ENCODE measurements at regions not wholly inside any gene's neighbourhood (a gene's known extent, or its start where the extent isn't known, plus 50 kb on each side); places are given as distances from the start of the nearest gene placed in this dataset.

DNA sequence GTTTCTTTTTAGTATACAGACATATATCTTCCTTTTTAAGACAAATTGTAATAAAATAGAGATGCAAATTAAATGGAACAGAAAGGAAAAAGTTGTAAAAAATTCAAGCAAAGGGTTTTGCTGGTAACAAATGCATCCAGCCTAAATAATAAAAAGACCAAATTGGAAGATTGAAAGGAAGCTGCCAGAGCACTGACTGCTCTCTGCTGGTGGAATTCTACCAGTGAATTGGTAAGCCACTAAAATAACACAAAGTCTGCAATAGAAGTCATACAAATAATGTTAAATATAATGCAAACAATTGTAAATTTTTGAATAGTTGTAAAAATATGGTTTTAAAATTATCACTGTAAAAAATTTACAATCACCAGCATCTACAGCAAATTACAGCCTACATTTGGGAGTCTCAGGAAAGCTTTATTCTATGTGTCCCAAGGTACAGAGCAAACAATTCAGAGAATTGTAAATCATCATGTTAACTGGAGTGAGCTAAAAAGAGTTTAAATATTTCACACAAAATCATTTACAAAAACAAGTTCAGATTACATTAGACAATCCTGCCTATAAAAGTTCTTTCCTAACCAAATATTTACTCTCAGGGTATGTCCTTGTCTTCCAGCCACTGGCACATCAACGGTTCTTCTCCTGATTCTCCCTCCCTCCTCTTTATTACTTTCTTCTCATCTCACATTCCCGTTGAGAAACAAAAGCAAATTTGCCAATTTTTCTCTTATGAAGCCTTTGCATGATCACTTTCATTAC is 1322.5 kb downstream of the PCDH7 start:
- H3K4me1 ChIP-seq (ENCODE audit: control insufficient read depth, insufficient read depth, low read length) = no peaks in the 10 kb centered on the region
- H3K27me3 ChIP-seq (ENCODE audit: control insufficient read depth, insufficient read depth, low read length) = no peaks in the 10 kb centered on the region
- H3K4me3 ChIP-seq (ENCODE audit: low read length) = no peak overlapping the region
- no peaks in the 10 kb centered on the region for H3K36me3 ChIP-seq (ENCODE audit: insufficient read depth, low read length)
- H3K4me2 ChIP-seq (ENCODE audit: low read length) = no peak overlapping the region
- H3K9me3 ChIP-seq (replicated peaks; ENCODE audit: low read length) = no peaks in the 10 kb centered on the region
- no peak overlapping the region for H3K9ac ChIP-seq (ENCODE audit: low read depth, low read length)

DNA sequence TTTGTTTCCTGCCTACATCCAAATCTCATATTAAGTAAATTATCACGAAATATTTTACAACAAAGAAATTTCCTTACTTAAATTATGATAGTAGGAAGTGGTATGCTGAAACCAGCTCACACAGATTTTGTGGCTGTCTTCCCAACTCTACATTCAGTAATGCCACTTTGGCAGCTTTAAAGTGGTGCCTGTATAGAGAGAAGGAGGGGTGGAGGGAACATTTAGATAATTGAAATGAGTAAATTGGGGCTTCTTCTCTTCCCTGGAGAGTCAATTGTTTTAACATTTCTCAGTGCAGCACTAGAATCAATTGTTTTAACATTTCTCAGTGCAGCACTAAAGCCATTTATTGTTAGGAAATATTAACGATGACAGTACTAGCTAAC is 1323.1 kb downstream of the PCDH7 start:
- Histone ChIP-seq H3K4me3 (ENCODE audit: low read length) (no peak overlapping the region), H3K27me3 (ENCODE audit: control insufficient read depth, insufficient read depth, low read length) (no peaks in the 10 kb centered on the region), H3K36me3 (ENCODE audit: insufficient read depth, low read length) (no peaks in the 10 kb centered on the region), H3K9me3 (replicated peaks; ENCODE audit: low read length) (no peaks in the 10 kb centered on the region), H3K9ac (ENCODE audit: low read depth, low read length) (no peak overlapping the region), H3K4me2 (ENCODE audit: low read length) (no peak overlapping the region), H3K4me1 (ENCODE audit: control insufficient read depth, insufficient read depth, low read length) (no peaks in the 10 kb centered on the region)

DNA sequence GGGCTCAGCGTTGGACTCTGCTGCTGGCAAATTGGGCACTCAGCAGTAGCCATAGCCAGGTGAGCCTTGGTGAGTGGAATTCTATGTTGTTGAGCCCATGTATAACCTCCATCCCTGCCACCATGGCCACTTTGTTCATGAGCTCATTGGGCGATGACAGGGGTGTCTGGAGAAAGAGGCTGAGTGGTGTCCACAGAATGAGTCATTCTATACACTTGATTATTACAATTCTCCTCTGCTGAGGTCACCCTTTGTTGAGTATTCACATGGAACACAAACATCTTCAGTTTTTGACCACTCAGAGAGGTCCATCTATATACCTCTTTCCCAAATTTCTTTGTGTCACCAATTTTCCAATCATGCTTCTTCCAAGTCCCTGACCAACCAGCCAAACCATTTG is 1341.7 kb downstream of the PCDH7 start:
- Histone ChIP-seq H3K4me1 (ENCODE audit: control insufficient read depth, insufficient read depth, low read length) (no peaks in the 10 kb centered on the region), H3K9me3 (replicated peaks; ENCODE audit: low read length) (no peaks in the 10 kb centered on the region), H3K27me3 (ENCODE audit: control insufficient read depth, insufficient read depth, low read length) (no peaks in the 10 kb centered on the region), H3K4me3 (ENCODE audit: low read length) (no peak overlapping the region), H3K4me2 (ENCODE audit: low read length) (no peak overlapping the region), H3K9ac (ENCODE audit: low read depth, low read length) (no peak overlapping the region), H3K36me3 (ENCODE audit: insufficient read depth, low read length) (no peaks in the 10 kb centered on the region)

- Histone ChIP-seq H3K27me3 (ENCODE audit: control insufficient read depth, insufficient read depth, low read length) (no peaks in the 10 kb centered on the region), H3K4me1 (ENCODE audit: control insufficient read depth, insufficient read depth, low read length) (no peaks in the 10 kb centered on the region), H3K9ac (ENCODE audit: low read depth, low read length) (no peak overlapping the region), H3K4me2 (ENCODE audit: low read length) (no peak overlapping the region), H3K4me3 (ENCODE audit: low read length) (no peak overlapping the region), H3K36me3 (ENCODE audit: insufficient read depth, low read length) (no peaks in the 10 kb centered on the region), H3K9me3 (replicated peaks; ENCODE audit: low read length) (no peaks in the 10 kb centered on the region)
These were observed 1353.4 kb downstream of the PCDH7 start for GRCh38 chr4:32073542-32073941.

- Histone ChIP-seq H3K4me3 (ENCODE audit: low read length) (no peak overlapping the region), H3K36me3 (ENCODE audit: insufficient read depth, low read length) (no peaks in the 10 kb centered on the region), H3K9ac (ENCODE audit: low read depth, low read length) (no peak overlapping the region), H3K27me3 (ENCODE audit: control insufficient read depth, insufficient read depth, low read length) (no peaks in the 10 kb centered on the region), H3K4me1 (ENCODE audit: control insufficient read depth, insufficient read depth, low read length) (no peaks in the 10 kb centered on the region), H3K9me3 (replicated peaks; ENCODE audit: low read length) (no peaks in the 10 kb centered on the region), H3K4me2 (ENCODE audit: low read length) (no peak overlapping the region)
These were observed 1367.0 kb downstream of the PCDH7 start for GRCh38 chr4:32087211-32087610.

DNA sequence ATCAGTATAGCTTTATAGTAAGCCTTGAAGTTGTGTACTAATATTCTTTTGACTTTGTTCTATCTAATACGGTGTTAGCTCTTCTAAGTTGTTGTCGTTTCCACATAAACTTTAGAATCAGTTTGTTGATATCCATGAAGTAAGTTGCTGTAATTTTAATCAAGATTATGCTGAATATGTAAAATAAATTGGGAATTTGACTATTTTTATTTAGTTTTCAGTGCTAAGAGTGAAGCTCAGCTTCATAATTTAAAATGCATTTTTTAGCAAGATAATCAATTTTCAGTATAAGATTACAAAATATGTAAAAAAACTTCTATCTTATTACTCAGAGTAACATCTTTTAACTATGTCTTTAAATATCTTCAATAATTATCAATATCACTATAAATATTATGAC is 1374.8 kb downstream of the PCDH7 start:
- H3K27me3 ChIP-seq (ENCODE audit: control insufficient read depth, insufficient read depth, low read length) = no peaks in the 10 kb centered on the region
- no peak overlapping the region for H3K9ac ChIP-seq (ENCODE audit: low read depth, low read length)
- H3K9me3 ChIP-seq (replicated peaks; ENCODE audit: low read length) = no peaks in the 10 kb centered on the region
- no peaks in the 10 kb centered on the region for H3K4me1 ChIP-seq (ENCODE audit: control insufficient read depth, insufficient read depth, low read length)
- no peak overlapping the region for H3K4me2 ChIP-seq (ENCODE audit: low read length)
- H3K36me3 ChIP-seq (ENCODE audit: insufficient read depth, low read length) = no peaks in the 10 kb centered on the region
- no peak overlapping the region for H3K4me3 ChIP-seq (ENCODE audit: low read length)

GRCh38 chr4:32102896-32103295 is 1382.7 kb downstream of the PCDH7 start:
- H3K9ac ChIP-seq (ENCODE audit: low read depth, low read length) = no peak overlapping the region
- no peaks in the 10 kb centered on the region for H3K9me3 ChIP-seq (replicated peaks; ENCODE audit: low read length)
- no peaks in the 10 kb centered on the region for H3K36me3 ChIP-seq (ENCODE audit: insufficient read depth, low read length)
- H3K4me3 ChIP-seq (ENCODE audit: low read length) = no peak overlapping the region
- H3K4me1 ChIP-seq (ENCODE audit: control insufficient read depth, insufficient read depth, low read length) = no peaks in the 10 kb centered on the region
- H3K4me2 ChIP-seq (ENCODE audit: low read length) = no peak overlapping the region
- H3K27me3 ChIP-seq (ENCODE audit: control insufficient read depth, insufficient read depth, low read length) = no peaks in the 10 kb centered on the region

GRCh38 chr4:32106767-32107166 is 1386.6 kb downstream of the PCDH7 start:
- no peak overlapping the region for H3K9ac ChIP-seq (ENCODE audit: low read depth, low read length)
- no peaks in the 10 kb centered on the region for H3K9me3 ChIP-seq (replicated peaks; ENCODE audit: low read length)
- no peak overlapping the region for H3K4me3 ChIP-seq (ENCODE audit: low read length)
- peaks cover 11% of the 10 kb centered on the region for H3K4me1 ChIP-seq (ENCODE audit: control insufficient read depth, insufficient read depth, low read length)
- no peak overlapping the region for H3K4me2 ChIP-seq (ENCODE audit: low read length)
- no peaks in the 10 kb centered on the region for H3K36me3 ChIP-seq (ENCODE audit: insufficient read depth, low read length)
- H3K27me3 ChIP-seq (ENCODE audit: control insufficient read depth, insufficient read depth, low read length) = no peaks in the 10 kb centered on the region

GRCh38 chr4:32112891-32113290 is 1392.7 kb downstream of the PCDH7 start:
- Histone ChIP-seq H3K4me1 (ENCODE audit: control insufficient read depth, insufficient read depth, low read length) (peaks cover 11% of the 10 kb centered on the region), H3K27me3 (ENCODE audit: control insufficient read depth, insufficient read depth, low read length) (no peaks in the 10 kb centered on the region), H3K4me3 (ENCODE audit: low read length) (no peak overlapping the region), H3K9ac (ENCODE audit: low read depth, low read length) (no peak overlapping the region), H3K36me3 (ENCODE audit: insufficient read depth, low read length) (no peaks in the 10 kb centered on the region), H3K4me2 (ENCODE audit: low read length) (no peak overlapping the region), H3K9me3 (replicated peaks; ENCODE audit: low read length) (no peaks in the 10 kb centered on the region)

- no peak overlapping the region for H3K9ac ChIP-seq (ENCODE audit: low read depth, low read length)
- H3K4me3 ChIP-seq (ENCODE audit: low read length) = no peak overlapping the region
- H3K9me3 ChIP-seq (replicated peaks; ENCODE audit: low read length) = no peaks in the 10 kb centered on the region
- H3K27me3 ChIP-seq (ENCODE audit: control insufficient read depth, insufficient read depth, low read length) = no peaks in the 10 kb centered on the region
- H3K36me3 ChIP-seq (ENCODE audit: insufficient read depth, low read length) = no peaks in the 10 kb centered on the region
- no peak overlapping the region for H3K4me2 ChIP-seq (ENCODE audit: low read length)
- H3K4me1 ChIP-seq (ENCODE audit: control insufficient read depth, insufficient read depth, low read length) = no peaks in the 10 kb centered on the region
These were observed 1397.5 kb downstream of the PCDH7 start for GRCh38 chr4:32117693-32118092.

GRCh38 chr4:32119907-32120306 is 1399.7 kb downstream of the PCDH7 start:
- Histone ChIP-seq H3K4me3 (ENCODE audit: low read length) (no peak overlapping the region), H3K4me2 (ENCODE audit: low read length) (no peak overlapping the region), H3K27me3 (ENCODE audit: control insufficient read depth, insufficient read depth, low read length) (no peaks in the 10 kb centered on the region), H3K9me3 (replicated peaks; ENCODE audit: low read length) (no peaks in the 10 kb centered on the region), H3K9ac (ENCODE audit: low read depth, low read length) (no peak overlapping the region), H3K4me1 (ENCODE audit: control insufficient read depth, insufficient read depth, low read length) (no peaks in the 10 kb centered on the region), H3K36me3 (ENCODE audit: insufficient read depth, low read length) (no peaks in the 10 kb centered on the region)

- H3K9ac ChIP-seq (ENCODE audit: low read depth, low read length) = no peak overlapping the region
- H3K4me1 ChIP-seq (ENCODE audit: control insufficient read depth, insufficient read depth, low read length) = no peaks in the 10 kb centered on the region
- no peaks in the 10 kb centered on the region for H3K27me3 ChIP-seq (ENCODE audit: control insufficient read depth, insufficient read depth, low read length)
- no peaks in the 10 kb centered on the region for H3K9me3 ChIP-seq (replicated peaks; ENCODE audit: low read length)
- no peaks in the 10 kb centered on the region for H3K36me3 ChIP-seq (ENCODE audit: insufficient read depth, low read length)
- H3K4me3 ChIP-seq (ENCODE audit: low read length) = no peak overlapping the region
- no peak overlapping the region for H3K4me2 ChIP-seq (ENCODE audit: low read length)
These were observed 1408.4 kb downstream of the PCDH7 start for GRCh38 chr4:32128549-32128948.
